Transverse colon (tissue), 4 donors: ENCODE measurements at regions not wholly inside any gene's neighbourhood (a gene's known extent, or its start where the extent isn't known, plus 50 kb on each side); places are given as distances from the start of the nearest gene placed in this dataset.

ENCODE experiments used
- CTCF ChIP-seq, 5 experiments: fragments of 200-600 bp in 3 of 5; fragments of 450-650 bp in 2 of 5; sonication (generic) in 3 of 5; IDR thresholded peaks; 1 replicate in 2 of 5; 2 replicates in 3 of 5; pipeline ENCODE4 v1.5.1; 2016 to 2017; ENCODE audit warnings: antibody characterized with exemption in 5 of 5, inconsistent platforms in 3 of 5, mild to moderate bottlenecking in 2 of 5, moderate library complexity in 1 of 5
- EP300 ChIP-seq: sonication (generic); formaldehyde crosslinking; IDR thresholded peaks from one replicate; pipeline ENCODE4 v1.6.1; 2017; ENCODE audit warnings: antibody characterized with exemption, low read depth
- POLR2A ChIP-seq: fragments of 450-650 bp; IDR thresholded peaks from one replicate; pipeline ENCODE4 v1.6.1; 2016; ENCODE audit warnings: antibody characterized with exemption, mild to moderate bottlenecking, moderate library complexity
- POLR2AphosphoS5 ChIP-seq, 3 donors: sonication (generic); formaldehyde crosslinking; IDR thresholded peaks; one replicate each; pipeline ENCODE4 v1.6.1; 2016; ENCODE audit warnings: antibody characterized with exemption in 3 of 3

GRCh38 chr5:144950996-144951395 lies 780.3 kb downstream of the KCTD16 start:
- TF ChIP-seq CTCF (IDR thresholded peaks at IDR 0.05) = no peak
- no peak for TF ChIP-seq EP300
- no peak for TF ChIP-seq POLR2A
- no peak for TF ChIP-seq POLR2AphosphoS5 (IDR thresholded peaks at IDR 0.05)
